ENCODE measurements at regions not wholly inside any gene's neighbourhood (a gene's known extent, or its start where the extent isn't known, plus 50 kb on each side); places are given as distances from the start of the nearest gene placed in this dataset.

DNA sequence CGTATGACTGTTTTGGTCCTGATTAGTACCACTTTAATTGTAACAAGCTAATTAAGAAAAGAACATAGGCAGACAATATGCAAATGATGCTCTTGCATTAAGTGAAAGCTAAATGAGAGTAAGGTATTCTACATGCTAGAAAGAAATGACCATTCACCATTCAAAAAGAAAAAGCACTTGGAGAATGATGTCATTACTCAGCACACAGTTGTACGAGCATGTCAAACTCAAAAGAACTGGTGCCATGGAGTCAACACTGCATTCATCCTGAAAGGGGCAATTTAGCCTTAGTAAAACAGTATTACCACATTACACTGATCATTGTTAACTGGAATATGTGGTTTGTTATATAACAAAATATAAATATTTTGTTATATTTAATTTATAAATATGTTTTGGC, 136.2 kb upstream of the CTTNBP2 start:
- TF ChIP-seq, protein P1, sequence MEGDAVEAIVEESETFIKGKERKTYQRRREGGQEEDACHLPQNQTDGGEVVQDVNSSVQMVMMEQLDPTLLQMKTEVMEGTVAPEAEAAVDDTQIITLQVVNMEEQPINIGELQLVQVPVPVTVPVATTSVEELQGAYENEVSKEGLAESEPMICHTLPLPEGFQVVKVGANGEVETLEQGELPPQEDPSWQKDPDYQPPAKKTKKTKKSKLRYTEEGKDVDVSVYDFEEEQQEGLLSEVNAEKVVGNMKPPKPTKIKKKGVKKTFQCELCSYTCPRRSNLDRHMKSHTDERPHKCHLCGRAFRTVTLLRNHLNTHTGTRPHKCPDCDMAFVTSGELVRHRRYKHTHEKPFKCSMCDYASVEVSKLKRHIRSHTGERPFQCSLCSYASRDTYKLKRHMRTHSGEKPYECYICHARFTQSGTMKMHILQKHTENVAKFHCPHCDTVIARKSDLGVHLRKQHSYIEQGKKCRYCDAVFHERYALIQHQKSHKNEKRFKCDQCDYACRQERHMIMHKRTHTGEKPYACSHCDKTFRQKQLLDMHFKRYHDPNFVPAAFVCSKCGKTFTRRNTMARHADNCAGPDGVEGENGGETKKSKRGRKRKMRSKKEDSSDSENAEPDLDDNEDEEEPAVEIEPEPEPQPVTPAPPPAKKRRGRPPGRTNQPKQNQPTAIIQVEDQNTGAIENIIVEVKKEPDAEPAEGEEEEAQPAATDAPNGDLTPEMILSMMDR (IDR thresholded peaks at IDR 0.05), result no peak
- TF ChIP-seq ZFX (IDR thresholded peaks at IDR 0.05; ENCODE audit: borderline replicate concordance), result no peak

Measured in 22Rv1 (cell line).